Tibial nerve (tissue), 4 donors: ENCODE measurements at regions not wholly inside any gene's neighbourhood (a gene's known extent, or its start where the extent isn't known, plus 50 kb on each side); places are given as distances from the start of the nearest gene placed in this dataset.

Source experiments
- DNase-seq, 2 donors: peaks; one replicate each; pipeline ENCODE4 v3.0.0-alpha.2; 2019; ENCODE audit warnings: low spot score in 2 of 2
- H3K27ac ChIP-seq, 4 donors: fragments of 200-600 bp; sonication (generic) in 3 of 4; one replicate each; pipeline ENCODE4 v1.5.1; 2017 to 2019; ENCODE audit warnings: mild to moderate bottlenecking in 1 of 4
- H3K27me3 ChIP-seq, 2 donors: fragments of 200-600 bp; sonication (generic) in 1 of 2; one replicate each; pipeline versions ENCODE4 v1.5.1 to v1.6.0; 2017 to 2019
- H3K36me3 ChIP-seq, 3 donors: fragments of 200-600 bp; sonication (generic); one replicate each; pipeline ENCODE4 v1.5.1; 2018 to 2019
- H3K4me1 ChIP-seq, 4 donors: fragments of 200-600 bp; sonication (generic) in 3 of 4; one replicate each; pipeline ENCODE4 v1.5.1; 2017 to 2019
- H3K4me3 ChIP-seq, 4 donors: fragments of 200-600 bp; sonication (generic) in 3 of 4; one replicate each; pipeline ENCODE4 v1.5.1; 2017 to 2019; ENCODE audit warnings: mild to moderate bottlenecking in 1 of 4, moderate library complexity in 1 of 4
- H3K9me3 ChIP-seq, 4 donors: fragments of 200-600 bp; sonication (generic) in 3 of 4; one replicate each; pipeline ENCODE4 v1.5.1; 2017 to 2019
- CTCF ChIP-seq, 5 experiments: fragments of 200-600 bp in 3 of 5; fragments of 450-650 bp in 2 of 5; sonication (generic) in 3 of 5; IDR thresholded peaks; one replicate each; pipeline ENCODE4 v1.5.1; 2016 to 2019; ENCODE audit warnings: antibody characterized with exemption in 5 of 5, mild to moderate bottlenecking in 3 of 5, moderate library complexity in 2 of 5
- EP300 ChIP-seq, 2 donors: sonication (generic); formaldehyde crosslinking; IDR thresholded peaks; one replicate each; pipeline ENCODE4 v1.6.1; 2017; ENCODE audit warnings: antibody characterized with exemption in 2 of 2, mild to moderate bottlenecking in 1 of 2
- POLR2A ChIP-seq, 2 donors: fragments of 450-650 bp; IDR thresholded peaks; one replicate each; pipeline ENCODE4 v1.6.1; 2017; ENCODE audit warnings: antibody characterized with exemption in 2 of 2, mild to moderate bottlenecking in 2 of 2, moderate library complexity in 2 of 2
- WGBS, 2 donors: methylation state at CpG; one replicate each; pipeline ENCODE4 v1.1.5; 2018; 5-methylcytosine and 5-hydroxymethylcytosine counted together

- H3K27me3 ChIP-seq: no peaks in the 10 kb centered on the region
- WGBS, 2 donors: 45 to 55% methylated on average over 5 of the region's 5 CpGs
Measured at GRCh38 chr18:10057894-10058791, 144.3 kb downstream of the VAPA start.

GRCh38 chr18:10059610-10060468 lies 146.0 kb downstream of the VAPA start:
- Histone ChIP-seq H3K36me3 (no peaks in the 10 kb centered on the region), H3K4me1 (peaks cover 0 to 63% (median 29%) of the 10 kb centered on the region in 4 donors), H3K4me3 (peak overlapping the region in 2 of 4 donors; percentile 8 to 24), H3K27ac (peak overlapping the region; percentile 65 to 86 (median 74)), H3K27me3 (no peaks in the 10 kb centered on the region), H3K9me3 (no peaks in the 10 kb centered on the region)
- WGBS, 2 donors: 13 to 19% methylated on average over 22 of the region's 22 CpGs
- peak in 1 of 2 donors; percentile 20 for TF ChIP-seq EP300 (IDR thresholded peaks at IDR 0.05)
- TF ChIP-seq POLR2A (IDR thresholded peaks at IDR 0.05): no peak
- no peak for DNase-seq

More at GRCh38 chr18:10057894-10058791, 144.3 kb downstream of the VAPA start:
- peak overlapping the region; percentile 35 to 86 (median 58) for H3K27ac ChIP-seq
- H3K4me1 ChIP-seq: peaks cover 0 to 63% (median 29%) of the 10 kb centered on the region in 4 donors
- peak; percentile 12 to 42 for DNase-seq
- no peaks in the 10 kb centered on the region for H3K9me3 ChIP-seq
- no peak for TF ChIP-seq EP300 (IDR thresholded peaks at IDR 0.05)
- no peak for TF ChIP-seq POLR2A (IDR thresholded peaks at IDR 0.05)
- no peak for TF ChIP-seq CTCF (IDR thresholded peaks at IDR 0.05)
- H3K4me3 ChIP-seq: no peak overlapping the region
- no peaks in the 10 kb centered on the region for H3K36me3 ChIP-seq

- Histone ChIP-seq H3K4me3 (no peak overlapping the region), H3K27me3 (no peaks in the 10 kb centered on the region), H3K27ac (peak overlapping the region; percentile 48 to 86 (median 74)), H3K9me3 (no peaks in the 10 kb centered on the region), H3K36me3 (no peaks in the 10 kb centered on the region), H3K4me1 (peaks cover 0 to 60% (median 29%) of the 10 kb centered on the region in 4 donors)
- TF ChIP-seq EP300 (IDR thresholded peaks at IDR 0.05) (no peak), POLR2A (IDR thresholded peaks at IDR 0.05) (peak in 1 of 2 donors; percentile 36), CTCF (IDR thresholded peaks at IDR 0.05) (no peak)
- DNase-seq: no peak
- WGBS, 2 donors: 35 to 51% methylated on average over 6 of the region's 6 CpGs
Measured at GRCh38 chr18:10060469-10060782, 146.6 kb downstream of the VAPA start.

GRCh38 chr18:10060841-10061240 lies 147.0 kb downstream of the VAPA start:
- Histone ChIP-seq H3K36me3 (no peaks in the 10 kb centered on the region), H3K4me1 (peaks cover 0 to 58% (median 29%) of the 10 kb centered on the region in 4 donors), H3K27ac (peak overlapping the region; percentile 48 to 86 (median 74)), H3K27me3 (no peaks in the 10 kb centered on the region), H3K9me3 (no peaks in the 10 kb centered on the region), H3K4me3 (no peak overlapping the region)
- 70 to 77% methylated on average over 3 of the region's 3 CpGs for WGBS, 2 donors
- no peak for DNase-seq
- TF ChIP-seq POLR2A (IDR thresholded peaks at IDR 0.05) (no peak), EP300 (IDR thresholded peaks at IDR 0.05) (no peak), CTCF (IDR thresholded peaks at IDR 0.05) (no peak)

- H3K27ac ChIP-seq: peak overlapping the region in 2 of 4 donors; percentile 47 to 82
- H3K4me1 ChIP-seq: peaks cover 0 to 56% (median 29%) of the 10 kb centered on the region in 4 donors
- H3K27me3 ChIP-seq: no peaks in the 10 kb centered on the region
- H3K36me3 ChIP-seq: no peaks in the 10 kb centered on the region
- 68 to 72% methylated on average over 4 of the region's 4 CpGs for WGBS, 2 donors
- TF ChIP-seq POLR2A (IDR thresholded peaks at IDR 0.05) (no peak), EP300 (IDR thresholded peaks at IDR 0.05) (no peak), CTCF (IDR thresholded peaks at IDR 0.05) (no peak)
- no peaks in the 10 kb centered on the region for H3K9me3 ChIP-seq
- no peak overlapping the region for H3K4me3 ChIP-seq
- DNase-seq: no peak
Measured at GRCh38 chr18:10061566-10062140, 147.8 kb downstream of the VAPA start.
